Heart left ventricle (tissue), 16 donors: ENCODE measurements at regions not wholly inside any gene's neighbourhood (a gene's known extent, or its start where the extent isn't known, plus 50 kb on each side); places are given as distances from the start of the nearest gene placed in this dataset.

ENCODE experiments used
- ATAC-seq, 4 donors: fragments of 200-7000 bp; cut with Tn5 transposase; one replicate each; pipeline ENCODE4 v1.9.1; 2020 to 2022; ENCODE audit warnings: moderate library complexity in 4 of 4, mild to moderate bottlenecking in 3 of 4, moderate number of reproducible peaks in 1 of 4
- DNase-seq, 5 donors: peaks; one replicate each; pipeline ENCODE4 v3.0.0-alpha.2; 2020
- H3K27ac ChIP-seq, 12 donors: fragments of 200-600 bp; sonication (generic) in 4 of 12; one replicate each; pipeline versions ENCODE4 v1.5.0 to v1.8.0; 2016 to 2022; ENCODE audit warnings: mild to moderate bottlenecking in 2 of 12
- H3K27me3 ChIP-seq, 9 donors: fragments of 200-600 bp; sonication (generic) in 2 of 9; one replicate each; pipeline versions ENCODE4 v1.5.1 to v1.8.0; 2016 to 2022; ENCODE audit warnings: mild to moderate bottlenecking in 3 of 9
- H3K36me3 ChIP-seq, 9 donors: fragments of 200-600 bp; sonication (generic) in 2 of 9; one replicate each; pipeline versions ENCODE4 v1.5.0 to v1.8.0; 2018 to 2022; ENCODE audit warnings: mild to moderate bottlenecking in 2 of 9
- H3K4me1 ChIP-seq, 12 donors: fragments of 200-600 bp; sonication (generic) in 4 of 12; one replicate each; pipeline versions ENCODE4 v1.5.0 to v1.8.0; 2016 to 2022; ENCODE audit warnings: mild to moderate bottlenecking in 3 of 12
- H3K4me3 ChIP-seq, 12 donors: fragments of 200-600 bp; sonication (generic) in 4 of 12; one replicate each; pipeline versions ENCODE4 v1.5.0 to v1.8.0; 2017 to 2022; ENCODE audit warnings: mild to moderate bottlenecking in 9 of 12, moderate library complexity in 4 of 12
- H3K9me3 ChIP-seq, 12 donors: fragments of 200-600 bp; sonication (generic) in 4 of 12; one replicate each; pipeline versions ENCODE4 v1.5.0 to v1.8.0; 2016 to 2022; ENCODE audit warnings: mild to moderate bottlenecking in 1 of 12
- CTCF ChIP-seq, 12 donors: fragments of 200-600 bp; sonication (generic) in 4 of 12; IDR thresholded peaks; one replicate each; pipeline versions ENCODE4 v1.5.0 to v1.8.0; 2018 to 2022; ENCODE audit warnings: antibody characterized with exemption in 12 of 12, mild to moderate bottlenecking in 5 of 12
- POLR2A ChIP-seq, 2 donors: fragments of 450-650 bp; IDR thresholded peaks; one replicate each; pipeline ENCODE4 v1.6.1; 2017; ENCODE audit warnings: antibody characterized with exemption in 2 of 2, mild to moderate bottlenecking in 2 of 2, moderate library complexity in 2 of 2
- WGBS, 4 donors: extraction: QIAGEN DNeasy Blood & Tissue Kit in 2 of 4; methylation state at CpG; one replicate each; pipeline versions ENCODE4 v1.1.5 to v1.1.7; 2013 to 2018; 5-methylcytosine and 5-hydroxymethylcytosine counted together
- intact Hi-C, 10 donors: fragments of 100-400 bp; cut with DNase I; formaldehyde crosslinking; loops; one replicate each; pipeline versions ENCODE4 v1.11.1 to v1.14.2; 2022
- donor health status: ischemic (EF 13 %, LVEDD 7.1; RV severe dilation, severe dysfunction).
- donor health status: healthy with polysubstance abuse.
- donor health status: DM: no; HTN: yes; CAD: no.
- donor health status: DM: no; HTN: no; CAD: no.
- donor health status: ischemic (EF 25% LVEDD 6.9; RV normal size, moderate dysfunction).
- donor health status: ischemic (EF 25% LVEDD 5.7; RV mildly dilated, moderate dysfunction).
- donor health status: healthy.
- donor health status: DM: yes; HTN: yes; CAD: no.
- donor health status: ischemic (EF 35%, LVEDD 5.7; RV mildly dilated, moderate dysfunction).
- donor health status: nonischemic (EF 11% LVEDD 7.7; RV severe dilation, severe dysfunction).
- donor health status: DM: yes; HTN: yes; CAD: no.
- donor health status: PGD.
- donor health status: ischemic (EF 29% LVEDD 5.4; RV normal size, mild dysfunction).
- donor health status: nonischemic (EF 23%, LVEDD 6.1; RV moderate dilation, normal function).

DNA sequence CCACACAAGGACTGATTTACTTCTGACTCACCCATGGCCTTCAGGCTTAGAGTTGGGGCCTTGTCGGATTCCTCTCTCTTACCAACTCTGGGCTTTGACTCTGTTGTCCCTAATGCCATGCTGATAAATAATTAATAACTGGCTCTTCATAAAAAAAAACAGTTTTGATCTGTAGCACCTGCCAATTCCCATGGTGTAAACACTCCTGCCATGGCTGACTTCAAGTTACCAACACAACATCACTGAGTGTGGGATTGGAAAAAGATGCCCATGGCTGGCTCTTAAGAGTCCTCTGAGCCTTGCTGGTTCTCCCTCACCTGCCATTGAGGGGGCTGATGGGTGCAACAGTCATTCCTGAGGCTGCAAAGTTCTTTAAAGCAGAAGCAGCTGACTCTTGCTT is 104.8 kb downstream of the KIF26A start:
- DNase-seq (no peak), ATAC-seq (no peak)
- 82 to 92% (median 91%) methylated on average over 1 of the region's 1 CpG for WGBS, 4 donors
- H3K27me3 ChIP-seq: no peaks in the 10 kb centered on the region
- no peak overlapping the region for H3K27ac ChIP-seq
- TF ChIP-seq CTCF (IDR thresholded peaks at IDR 0.05) (no peak), POLR2A (IDR thresholded peaks at IDR 0.05) (no peak)
- no peak overlapping the region for H3K4me3 ChIP-seq
- H3K9me3 ChIP-seq: peaks cover 0 to 28% (median 8%) of the 10 kb centered on the region in 12 donors
- H3K4me1 ChIP-seq: no peaks in the 10 kb centered on the region
- no peaks in the 10 kb centered on the region for H3K36me3 ChIP-seq
- intact Hi-C loops: no loop called here

- Histone ChIP-seq H3K9me3 (peaks cover 0 to 28% (median 8%) of the 10 kb centered on the region in 12 donors), H3K27me3 (no peaks in the 10 kb centered on the region), H3K4me3 (no peak overlapping the region), H3K4me1 (no peaks in the 10 kb centered on the region), H3K36me3 (no peaks in the 10 kb centered on the region), H3K27ac (no peak overlapping the region)
- TF ChIP-seq CTCF (IDR thresholded peaks at IDR 0.05): no peak
- DNase-seq (peak in 1 of 5 donors; percentile 5), ATAC-seq (no peak)
- 77 to 85% (median 81%) methylated on average over 20 to 23 of the region's 23 CpGs for WGBS, 4 donors
- intact Hi-C loops: no loop called here
Observed at GRCh38 chr14:104244221-104245011, 106.0 kb downstream of the KIF26A start.

- no peak for ATAC-seq
- Histone ChIP-seq H3K27me3 (no peaks in the 10 kb centered on the region), H3K4me1 (no peaks in the 10 kb centered on the region), H3K27ac (no peak overlapping the region), H3K36me3 (no peaks in the 10 kb centered on the region), H3K9me3 (peaks cover 0 to 28% (median 8%) of the 10 kb centered on the region in 12 donors), H3K4me3 (no peak overlapping the region)
- 87 to 96% (median 94%) methylated on average over 2 to 3 of the region's 3 CpGs for WGBS, 4 donors
- intact Hi-C loops: no loop called here
- peak in 1 of 5 donors; percentile 11 for DNase-seq
- TF ChIP-seq CTCF (IDR thresholded peaks at IDR 0.05): no peak
- TF ChIP-seq POLR2A (IDR thresholded peaks at IDR 0.05): no peak
Observed at GRCh38 chr14:104245075-104245474, 106.7 kb downstream of the KIF26A start.

GRCh38 chr14:104245723-104246122 is 107.3 kb downstream of the KIF26A start:
- intact Hi-C loops: no loop called here
- ATAC-seq (no peak), DNase-seq (no peak)
- H3K27ac ChIP-seq: no peak overlapping the region
- no peak overlapping the region for H3K4me3 ChIP-seq
- H3K9me3 ChIP-seq: peaks cover 0 to 28% (median 8%) of the 10 kb centered on the region in 12 donors
- no peak for TF ChIP-seq CTCF (IDR thresholded peaks at IDR 0.05)
- TF ChIP-seq POLR2A (IDR thresholded peaks at IDR 0.05): no peak
- 91 to 98% (median 96%) methylated on average over 2 of the region's 2 CpGs for WGBS, 4 donors
- no peaks in the 10 kb centered on the region for H3K27me3 ChIP-seq
- H3K36me3 ChIP-seq: no peaks in the 10 kb centered on the region
- no peaks in the 10 kb centered on the region for H3K4me1 ChIP-seq
